ENCODE measurements at regions not wholly inside any gene's neighbourhood (a gene's known extent, or its start where the extent isn't known, plus 50 kb on each side); places are given as distances from the start of the nearest gene placed in this dataset.
"Not testable (repeated sequence)": the region's sequence is repeated elsewhere in the genome, so short reads cannot be mapped to it uniquely, and the experiment has no call there.

DNA sequence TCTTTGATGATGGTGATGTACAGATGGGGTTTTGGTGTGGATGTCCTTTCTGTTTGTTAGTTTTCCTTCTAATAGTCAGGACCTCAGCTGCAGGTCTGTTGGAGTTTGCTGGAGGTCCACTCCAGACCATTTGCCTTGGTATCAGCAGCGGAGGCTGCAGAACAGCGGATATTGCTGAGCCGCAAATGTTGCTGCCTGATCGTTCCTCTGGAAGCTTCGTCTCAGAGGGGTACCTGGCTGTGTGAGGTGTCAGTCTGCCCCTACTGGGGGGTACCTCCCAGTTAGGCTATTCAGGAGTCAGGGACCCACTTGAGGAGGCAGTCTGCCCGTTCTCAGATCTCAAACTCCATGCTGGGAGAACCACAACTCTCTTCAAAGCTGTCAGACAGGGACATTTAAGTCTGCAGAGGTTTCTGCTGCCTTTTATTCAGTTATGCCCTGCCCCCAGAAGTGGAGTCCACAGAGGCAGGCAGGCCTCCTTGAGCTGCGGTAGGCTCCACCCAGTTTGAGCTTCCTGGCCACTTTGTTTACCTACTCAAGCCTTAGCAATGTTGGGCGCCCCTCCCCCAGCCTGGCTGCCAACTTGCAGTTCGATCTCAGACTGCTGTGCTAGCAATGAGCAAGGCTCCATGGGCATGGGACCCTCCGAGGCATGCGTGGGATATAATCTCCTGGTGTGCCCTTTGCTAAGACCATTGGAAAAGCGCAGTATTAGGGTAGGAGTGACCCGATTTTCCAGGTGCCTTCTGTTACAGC lies 264.5 kb downstream of the MATN1 start:
- TF ChIP-seq, protein P1, sequence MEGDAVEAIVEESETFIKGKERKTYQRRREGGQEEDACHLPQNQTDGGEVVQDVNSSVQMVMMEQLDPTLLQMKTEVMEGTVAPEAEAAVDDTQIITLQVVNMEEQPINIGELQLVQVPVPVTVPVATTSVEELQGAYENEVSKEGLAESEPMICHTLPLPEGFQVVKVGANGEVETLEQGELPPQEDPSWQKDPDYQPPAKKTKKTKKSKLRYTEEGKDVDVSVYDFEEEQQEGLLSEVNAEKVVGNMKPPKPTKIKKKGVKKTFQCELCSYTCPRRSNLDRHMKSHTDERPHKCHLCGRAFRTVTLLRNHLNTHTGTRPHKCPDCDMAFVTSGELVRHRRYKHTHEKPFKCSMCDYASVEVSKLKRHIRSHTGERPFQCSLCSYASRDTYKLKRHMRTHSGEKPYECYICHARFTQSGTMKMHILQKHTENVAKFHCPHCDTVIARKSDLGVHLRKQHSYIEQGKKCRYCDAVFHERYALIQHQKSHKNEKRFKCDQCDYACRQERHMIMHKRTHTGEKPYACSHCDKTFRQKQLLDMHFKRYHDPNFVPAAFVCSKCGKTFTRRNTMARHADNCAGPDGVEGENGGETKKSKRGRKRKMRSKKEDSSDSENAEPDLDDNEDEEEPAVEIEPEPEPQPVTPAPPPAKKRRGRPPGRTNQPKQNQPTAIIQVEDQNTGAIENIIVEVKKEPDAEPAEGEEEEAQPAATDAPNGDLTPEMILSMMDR (IDR thresholded peaks at IDR 0.05) = not testable (repeated sequence)
- TF ChIP-seq EZH2phosphoT487 (IDR thresholded peaks at IDR 0.05) = not testable (repeated sequence)

Measured in neural progenitor cell (in vitro differentiated cells).